ENCODE measurements at regions not wholly inside any gene's neighbourhood (a gene's known extent, or its start where the extent isn't known, plus 50 kb on each side); places are given as distances from the start of the nearest gene placed in this dataset.

DNA sequence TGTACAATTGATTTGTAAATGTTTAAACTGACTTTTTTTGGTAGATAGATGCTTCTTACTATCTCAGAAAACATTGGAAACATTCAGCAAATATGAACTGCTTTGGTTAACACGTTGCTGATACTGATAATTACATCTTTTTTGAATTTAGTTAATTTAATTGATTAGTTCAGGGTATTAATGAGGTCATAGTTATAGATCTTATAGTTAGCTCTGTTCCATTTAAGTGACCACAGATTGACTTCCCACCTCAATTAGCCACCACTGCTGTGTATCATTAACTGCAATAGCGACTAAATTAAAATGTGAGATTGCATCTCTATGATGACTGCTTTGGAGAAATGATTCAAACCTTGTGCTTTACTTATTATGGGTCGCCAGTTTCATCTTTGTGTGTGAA lies 407.1 kb upstream of the EDIL3 start:
- no peak for TF ChIP-seq CTCF (IDR thresholded peaks at IDR 0.05; ENCODE audit: unreplicated experiment)
- no peaks in the 10 kb centered on the region for H3K4me1 Mint-ChIP-seq
- no peak for DNase-seq (ENCODE audit: low spot score in 2 of 2, unreplicated experiment in 2 of 2)
- no peak overlapping the region for H3K27ac Mint-ChIP-seq
- H3K36me3 Mint-ChIP-seq: no peaks in the 10 kb centered on the region
- peaks cover 5% of the 10 kb centered on the region for H3K9me3 Mint-ChIP-seq
- no peaks in the 10 kb centered on the region for H3K27me3 Mint-ChIP-seq (ENCODE audit: low read depth)
- H3K4me3 Mint-ChIP-seq: no peak overlapping the region

GRCh38 chr5:84791138-84791537 lies 406.5 kb upstream of the EDIL3 start:
- DNase-seq (ENCODE audit: low spot score in 2 of 2, unreplicated experiment in 2 of 2): no peak
- peaks cover 5% of the 10 kb centered on the region for H3K9me3 Mint-ChIP-seq
- H3K4me3 Mint-ChIP-seq: no peak overlapping the region
- H3K4me1 Mint-ChIP-seq: no peaks in the 10 kb centered on the region
- TF ChIP-seq CTCF (IDR thresholded peaks at IDR 0.05; ENCODE audit: unreplicated experiment): no peak
- H3K27me3 Mint-ChIP-seq (ENCODE audit: low read depth): no peaks in the 10 kb centered on the region
- no peaks in the 10 kb centered on the region for H3K36me3 Mint-ChIP-seq
- H3K27ac Mint-ChIP-seq: no peak overlapping the region

DNA sequence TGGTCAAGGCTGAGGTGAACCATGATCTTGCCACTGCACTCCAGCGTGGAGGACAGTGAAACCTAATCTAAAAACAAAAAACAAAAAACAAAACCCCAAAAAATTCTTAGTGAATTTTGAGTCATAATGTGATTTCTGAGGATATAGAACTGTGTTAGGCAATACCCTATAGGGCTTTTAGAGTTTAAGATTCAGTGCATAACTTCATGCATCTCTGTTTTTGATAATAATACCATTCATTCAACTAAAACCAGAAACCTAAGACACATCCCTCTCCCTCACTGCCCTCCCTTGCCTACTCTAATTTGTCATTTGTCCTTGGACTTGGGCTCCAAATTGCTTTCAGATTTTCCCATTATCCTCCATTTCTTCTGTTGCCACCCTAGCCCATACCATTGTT lies 405.7 kb upstream of the EDIL3 start:
- H3K27me3 Mint-ChIP-seq (ENCODE audit: low read depth): no peaks in the 10 kb centered on the region
- H3K9me3 Mint-ChIP-seq: peaks cover 5% of the 10 kb centered on the region
- no peaks in the 10 kb centered on the region for H3K36me3 Mint-ChIP-seq
- H3K27ac Mint-ChIP-seq: no peak overlapping the region
- no peaks in the 10 kb centered on the region for H3K4me1 Mint-ChIP-seq
- no peak overlapping the region for H3K4me3 Mint-ChIP-seq
- TF ChIP-seq CTCF (IDR thresholded peaks at IDR 0.05; ENCODE audit: unreplicated experiment): no peak
- DNase-seq (ENCODE audit: low spot score in 2 of 2, unreplicated experiment in 2 of 2): no peak

GRCh38 chr5:84783003-84783402 lies 398.3 kb upstream of the EDIL3 start:
- DNase-seq (ENCODE audit: low spot score in 2 of 2, unreplicated experiment in 2 of 2): no peak
- no peaks in the 10 kb centered on the region for H3K36me3 Mint-ChIP-seq
- no peak overlapping the region for H3K4me3 Mint-ChIP-seq
- H3K27ac Mint-ChIP-seq: no peak overlapping the region
- no peaks in the 10 kb centered on the region for H3K27me3 Mint-ChIP-seq (ENCODE audit: low read depth)
- TF ChIP-seq CTCF (IDR thresholded peaks at IDR 0.05; ENCODE audit: unreplicated experiment): no peak
- H3K9me3 Mint-ChIP-seq: no peaks in the 10 kb centered on the region
- H3K4me1 Mint-ChIP-seq: peaks cover 6% of the 10 kb centered on the region

- Mint-ChIP-seq H3K4me3 (no peak overlapping the region), H3K36me3 (no peaks in the 10 kb centered on the region)
- DNase-seq (ENCODE audit: low spot score in 2 of 2, unreplicated experiment in 2 of 2): no peak
Observed at GRCh38 chr5:84779186-84779585, 394.5 kb upstream of the EDIL3 start.

More at GRCh38 chr5:84779186-84779585, 394.5 kb upstream of the EDIL3 start:
- H3K9me3 Mint-ChIP-seq: no peaks in the 10 kb centered on the region
- H3K27me3 Mint-ChIP-seq (ENCODE audit: low read depth): no peaks in the 10 kb centered on the region
- H3K4me1 Mint-ChIP-seq: peaks cover 6% of the 10 kb centered on the region
- no peak overlapping the region for H3K27ac Mint-ChIP-seq
- no peak for TF ChIP-seq CTCF (IDR thresholded peaks at IDR 0.05; ENCODE audit: unreplicated experiment)
